IMR-90 (cell line): ENCODE measurements at regions not wholly inside any gene's neighbourhood (a gene's known extent, or its start where the extent isn't known, plus 50 kb on each side); places are given as distances from the start of the nearest gene placed in this dataset.

ENCODE experiments used
- ATAC-seq: fragments of 200-7000 bp; cut with Tn5 transposase; 2 replicates; pipeline ENCODE4 v1.9.1; 2020; ENCODE audit warnings: low read depth, mild to moderate bottlenecking, moderate library complexity
- BruUV-seq: library from RNA; stranded (reverse); fragments of 400-500 nt; replicated peaks from 2 replicates; lab custom pipeline; 2021; lab: Mats Ljungman, UMichigan
- CTCF ChIA-PET: fragments of 300-600 bp; formaldehyde crosslinking; extraction: SDS; loops from one replicate; lab custom pipeline; 2021; ENCODE audit warnings: antibody characterized with exemption; lab: Yijun Ruan, JAX
- POLR2A ChIA-PET: fragments of 300-600 bp; sonication (Branson Sonifier 250); formaldehyde crosslinking; loops from one replicate; lab custom pipeline; 2022; ENCODE audit warnings: antibody characterized with exemption; ENCODE audit not compliant: unreplicated experiment; lab: Charles Lee
- DNase-seq: peaks from one replicate; pipeline ENCODE4 v3.0.0; 2013
- H2AFZ ChIP-seq: replicated peaks from 2 replicates; pipeline ENCODE3; 2013; ENCODE audit warnings: low read length, mild to moderate bottlenecking; ENCODE audit not compliant: poor library complexity
- H2AK5ac ChIP-seq: 2 replicates; pipeline ENCODE4 v1.6.1; 2013; ENCODE audit warnings: low read depth, low read length, inconsistent platforms
- H2AK9ac ChIP-seq: replicated peaks from 2 replicates; pipeline ENCODE3; 2013; ENCODE audit warnings: mild to moderate bottlenecking, low read depth, low read length, moderate library complexity; ENCODE audit not compliant: poor library complexity
- H2BK120ac ChIP-seq: 2 replicates; pipeline ENCODE4 v1.6.1; 2013; ENCODE audit warnings: low read depth, low read length, inconsistent platforms
- H2BK15ac ChIP-seq: 3 replicates; pipeline ENCODE4 v1.6.1; 2013; ENCODE audit warnings: low read depth, low read length, inconsistent platforms
- H2BK20ac ChIP-seq: 2 replicates; pipeline ENCODE4 v1.6.1; 2013; ENCODE audit warnings: low read depth, mild to moderate bottlenecking, inconsistent platforms, low read length, moderate library complexity
- H2BK5ac ChIP-seq: 2 replicates; pipeline ENCODE4 v1.6.1; 2013; ENCODE audit warnings: mild to moderate bottlenecking, low read depth, low read length, inconsistent platforms; ENCODE audit not compliant: poor library complexity, severe bottlenecking
- H3K14ac ChIP-seq: replicated peaks from 2 replicates; pipeline ENCODE4 v1.6.1; 2013; ENCODE audit warnings: low read depth, low read length, inconsistent platforms
- H3K18ac ChIP-seq: 2 replicates; pipeline ENCODE4 v1.6.1; 2013; ENCODE audit warnings: low read depth, low read length, control low read depth
- H3K23ac ChIP-seq: 2 replicates; pipeline ENCODE4 v1.6.1; 2013; ENCODE audit warnings: low read depth, low read length, inconsistent platforms
- H3K27ac ChIP-seq: 2 replicates; pipeline ENCODE4 v1.5.1; 2013; ENCODE audit warnings: mild to moderate bottlenecking, control low read depth, low read length; ENCODE audit not compliant: insufficient read depth
- H3K27me3 ChIP-seq: 2 replicates; pipeline ENCODE4 v1.6.1; 2013; ENCODE audit warnings: low read length; ENCODE audit not compliant: control insufficient read depth, insufficient read depth
- H3K36me3 ChIP-seq: 2 replicates; pipeline ENCODE4 v1.6.1; 2013; ENCODE audit warnings: low read length, mixed read lengths; ENCODE audit not compliant: control insufficient read depth, insufficient read depth
- H3K4ac ChIP-seq: 2 replicates; pipeline ENCODE4 v1.6.1; 2013; ENCODE audit warnings: low read depth, low read length, inconsistent platforms
- H3K4me1 ChIP-seq: 2 replicates; pipeline ENCODE4 v1.6.1; 2013; ENCODE audit warnings: low read length, mixed read lengths; ENCODE audit not compliant: control insufficient read depth, insufficient read depth
- H3K4me2 ChIP-seq: 2 replicates; pipeline ENCODE4 v1.6.1; 2013; ENCODE audit warnings: low read depth, mild to moderate bottlenecking, control low read depth, low read length, moderate library complexity
- H3K4me3 ChIP-seq: 2 replicates; pipeline ENCODE4 v1.5.1; 2013; ENCODE audit warnings: low read depth, mild to moderate bottlenecking, control low read depth, low read length, moderate library complexity; ENCODE audit not compliant: insufficient read depth
- H3K56ac ChIP-seq: 2 replicates; pipeline ENCODE4 v1.6.1; 2013; ENCODE audit warnings: low read length, inconsistent platforms; ENCODE audit not compliant: insufficient read depth; ENCODE audit errors: extremely low read depth
- H3K79me1 ChIP-seq, 2 experiments: 2 replicates each; pipeline ENCODE4 v1.6.1; 2013; ENCODE audit warnings: low read length in 2 of 2, inconsistent platforms in 1 of 2, low read depth in 1 of 2
- H3K9ac ChIP-seq: 2 replicates; pipeline ENCODE4 v1.6.1; 2013; ENCODE audit warnings: low read depth, low read length, control low read depth
- H3K9me1 ChIP-seq: 2 replicates; pipeline ENCODE4 v1.6.1; 2013; ENCODE audit warnings: low read length, inconsistent platforms; ENCODE audit not compliant: insufficient read depth
- H3K9me3 ChIP-seq: 2 replicates; pipeline ENCODE4 v1.6.1; 2013; ENCODE audit warnings: low read length; ENCODE audit not compliant: control insufficient read depth, insufficient read depth
- H4K20me1 ChIP-seq: 2 replicates; pipeline ENCODE4 v1.6.1; 2013; ENCODE audit warnings: low read length, inconsistent platforms; ENCODE audit not compliant: insufficient read depth
- H4K5ac ChIP-seq: 2 replicates; pipeline ENCODE4 v1.6.1; 2013; ENCODE audit warnings: mild to moderate bottlenecking, low read depth, low read length, control low read depth
- H4K8ac ChIP-seq, 2 experiments: 2 replicates each; pipeline ENCODE4 v1.6.1; 2013; ENCODE audit warnings: low read depth in 2 of 2, low read length in 2 of 2, control low read depth in 1 of 2, inconsistent platforms in 1 of 2
- H4K91ac ChIP-seq: 2 replicates; pipeline ENCODE4 v1.6.1; 2013; ENCODE audit warnings: low read depth, low read length, inconsistent platforms; ENCODE audit not compliant: insufficient read depth
- BHLHE40 ChIP-seq: fragments of 150-350 bp; IDR thresholded peaks from 2 replicates; pipeline ENCODE4 v1.6.1; 2016; ENCODE audit warnings: mild to moderate bottlenecking, low read depth, low read length
- CEBPB ChIP-seq: IDR thresholded peaks from 2 replicates; pipeline ENCODE4 v1.6.1; 2012; ENCODE audit warnings: low read depth, low read length, improper control_type of control experiment
- CHD1 ChIP-seq: IDR thresholded peaks from 2 replicates; pipeline ENCODE4 v1.6.1; 2012; ENCODE audit warnings: low read depth, low read length, improper control_type of control experiment
- CTCF ChIP-seq: conservative IDR thresholded peaks from 2 replicates; pipeline ENCODE4 v1.5.1; 2012; ENCODE audit warnings: mild to moderate bottlenecking, low read depth, low read length, improper control_type of control experiment
- ELK1 ChIP-seq: fragments of 150-350 bp; IDR thresholded peaks from 2 replicates; pipeline ENCODE4 v1.6.1; 2016; ENCODE audit warnings: low read depth, mild to moderate bottlenecking, low read length, moderate library complexity, borderline replicate concordance
- FOS ChIP-seq: fragments of 150-350 bp; IDR thresholded peaks from 2 replicates; pipeline ENCODE4 v1.6.1; 2016; ENCODE audit warnings: low read depth, low read length
- MAFK ChIP-seq: IDR thresholded peaks from 2 replicates; pipeline ENCODE4 v1.6.1; 2012; ENCODE audit warnings: low read depth, low read length, improper control_type of control experiment
- MAZ ChIP-seq: IDR thresholded peaks from 2 replicates; pipeline ENCODE4 v1.6.1; 2012; ENCODE audit warnings: low read depth, mild to moderate bottlenecking, low read length, improper control_type of control experiment, moderate library complexity, borderline replicate concordance
- MXI1 ChIP-seq: IDR thresholded peaks from 2 replicates; pipeline ENCODE4 v1.6.1; 2012; ENCODE audit warnings: low read depth, mild to moderate bottlenecking, low read length, moderate library complexity, borderline replicate concordance
- NFE2L2 ChIP-seq: fragments of 150-350 bp; IDR thresholded peaks from 2 replicates; pipeline ENCODE4 v1.6.1; 2016; ENCODE audit warnings: low read depth, mild to moderate bottlenecking, low read length
- POLR2A ChIP-seq: IDR thresholded peaks from 2 replicates; pipeline ENCODE4 v1.6.1; 2012; ENCODE audit warnings: mild to moderate bottlenecking, low read depth, low read length
- RAD21 ChIP-seq: IDR thresholded peaks from 2 replicates; pipeline ENCODE4 v1.6.1; 2012; ENCODE audit warnings: low read length, improper control_type of control experiment
- RCOR1 ChIP-seq: IDR thresholded peaks from 2 replicates; pipeline ENCODE4 v1.6.1; 2012; ENCODE audit warnings: mild to moderate bottlenecking, low read length, improper control_type of control experiment; ENCODE audit not compliant: insufficient replicate concordance
- RFX5 ChIP-seq: IDR thresholded peaks from 2 replicates; pipeline ENCODE4 v1.8.0; 2012; ENCODE audit warnings: low read depth, mild to moderate bottlenecking, low read length, moderate library complexity
- SMC3 ChIP-seq: fragments of 150-350 bp; IDR thresholded peaks from 2 replicates; pipeline ENCODE4 v1.6.1; 2016; ENCODE audit warnings: low read depth, mild to moderate bottlenecking, antibody characterized with exemption, low read length, moderate library complexity
- USF2 ChIP-seq: fragments of 150-350 bp; IDR thresholded peaks from 2 replicates; pipeline ENCODE4 v1.6.1; 2017; ENCODE audit warnings: mild to moderate bottlenecking, antibody characterized with exemption, low read length, low read depth
- WGBS, 2 experiments: methylation state at CpG; one replicate each; pipeline versions ENCODE4 v1.1.5 to v1.1.7; 2013; ENCODE audit warnings: missing lambda C conversion rate in 2 of 2; ENCODE audit not compliant: insufficient read length in 1 of 2; ENCODE audit errors: extremely low coverage in 2 of 2; 5-methylcytosine and 5-hydroxymethylcytosine counted together
- dilution Hi-C: fragments of 300-500 bp; cut with HindIII; formaldehyde crosslinking; loops from one replicate; pipeline ENCODE4 v1.14.3; 2018; ENCODE audit warnings: low sequenced_read_pairs; ENCODE audit not compliant: unreplicated experiment
- in situ Hi-C: fragments of 300-500 bp; cut with MboI; formaldehyde crosslinking; loops from 3 replicates; pipeline ENCODE4 v1.14.3; 2019; ENCODE audit warnings: low sequenced_read_pairs, inconsistent platforms, mixed read lengths
- intact Hi-C: fragments of 100-400 bp; cut with micrococcal nuclease; formaldehyde crosslinking; loops from 2 replicates; pipeline ENCODE4 v1.10.0; 2022

GRCh38 chr6:68141190-68141589 lies 493.9 kb upstream of the ADGRB3 start:
- Histone ChIP-seq H3K4me1 (no peaks in the 10 kb centered on the region), H3K4me2 (no peak overlapping the region), H3K79me1 (no peaks in the 10 kb centered on the region), H3K14ac (no peak overlapping the region), H3K4me3 (no peak overlapping the region), H3K9ac (no peak overlapping the region), H2BK120ac (no peak overlapping the region), H2AK5ac (no peak overlapping the region), H2AFZ (no peak overlapping the region), H4K20me1 (no peaks in the 10 kb centered on the region), H3K4ac (no peak overlapping the region), H3K9me3 (peaks cover 24% of the 10 kb centered on the region; the same call in 1 of the 2 replicates), H3K18ac (no peak overlapping the region), H2AK9ac (no peak overlapping the region), H3K23ac (no peak overlapping the region), H4K5ac (no peak overlapping the region), H3K9me1 (no peaks in the 10 kb centered on the region), H3K27ac (no peak overlapping the region), H3K56ac (no peak overlapping the region), H3K27me3 (no peaks in the 10 kb centered on the region), H2BK15ac (no peak overlapping the region), H4K91ac (no peak overlapping the region), H4K8ac (no peak overlapping the region), H2BK5ac (no peak overlapping the region), H2BK20ac (no peak overlapping the region), H3K36me3 (no peaks in the 10 kb centered on the region)
- intact Hi-C loops (no loop called here), dilution Hi-C loops (no loop called here), in situ Hi-C loops (no loop called here)
- ATAC-seq (no peak), DNase-seq (no peak)
- BruUV-seq: no TSS peak
- ChIA-PET POLR2A (no interaction called here), CTCF (no interaction called here)
- no CpG with 5 or more reads among the region's 1 CpG for WGBS, 2 experiments
- TF ChIP-seq FOS (no peak), CEBPB (no peak), MXI1 (no peak), SMC3 (no peak), RCOR1 (no peak), RFX5 (no peak), ELK1 (no peak), USF2 (no peak), POLR2A (no peak), CHD1 (no peak), MAFK (no peak), MAZ (no peak), NFE2L2 (no peak), BHLHE40 (no peak), RAD21 (no peak), CTCF (no peak)
